Stimulated activated naive CD4-positive, alpha-beta T cell (primary cell): ENCODE measurements at regions not wholly inside any gene's neighbourhood (a gene's known extent, or its start where the extent isn't known, plus 50 kb on each side); places are given as distances from the start of the nearest gene placed in this dataset.
"Not testable (repeated sequence)": the region's sequence is repeated elsewhere in the genome, so short reads cannot be mapped to it uniquely, and the experiment has no call there.

Experiments
- DNase-seq, 6 experiments: peaks; one replicate each; lab custom pipeline; 2025; lab: John Stamatoyannopoulos, UW

DNA sequence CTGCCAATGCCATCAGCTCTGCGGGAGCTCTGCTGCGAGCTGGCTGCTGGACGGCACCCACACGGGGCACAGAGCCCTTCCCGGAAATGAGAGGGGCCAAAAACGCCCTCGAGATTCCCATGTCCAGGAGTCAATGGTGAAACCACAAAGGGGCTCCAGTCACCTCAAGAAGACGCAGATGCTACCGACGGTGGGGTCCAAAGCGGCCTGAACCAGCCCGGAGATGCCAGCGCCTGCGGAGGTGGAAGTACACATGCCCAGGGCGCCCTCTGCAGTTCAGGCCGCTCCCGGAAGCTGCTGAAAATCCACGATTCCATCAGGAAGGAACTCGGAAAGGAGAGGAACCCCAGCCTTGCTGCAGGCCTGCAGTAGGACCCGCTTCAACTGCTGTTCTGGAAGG is 82.4 kb upstream of the SELENOP start:
- DNase-seq = no peak

GRCh38 chr5:42889311-42889933 is 77.7 kb upstream of the SELENOP start:
- DNase-seq = peak; percentile 5 to 51 (median 45)

GRCh38 chr5:42888771-42889170 is 77.1 kb upstream of the SELENOP start:
- no peak for DNase-seq

DNA sequence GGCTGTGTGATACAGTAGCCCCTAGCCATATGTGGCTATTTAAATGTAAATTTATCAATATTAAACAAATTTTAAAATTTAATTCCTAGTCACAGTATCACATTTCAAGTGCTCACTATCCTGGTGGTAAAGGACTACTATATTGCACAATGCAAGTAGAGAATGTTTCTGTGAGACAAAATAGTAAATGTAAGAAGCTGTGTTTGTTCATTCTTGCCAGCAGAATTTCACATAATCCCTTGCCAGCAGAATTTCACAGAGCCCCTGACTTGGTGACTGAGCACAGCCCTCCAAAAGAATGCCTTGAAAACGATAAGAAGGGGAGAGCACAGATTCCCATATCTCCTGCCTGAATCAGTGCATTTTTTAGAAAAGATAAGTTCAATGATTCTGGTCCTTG is 75.9 kb upstream of the SELENOP start:
- DNase-seq = no peak

DNA sequence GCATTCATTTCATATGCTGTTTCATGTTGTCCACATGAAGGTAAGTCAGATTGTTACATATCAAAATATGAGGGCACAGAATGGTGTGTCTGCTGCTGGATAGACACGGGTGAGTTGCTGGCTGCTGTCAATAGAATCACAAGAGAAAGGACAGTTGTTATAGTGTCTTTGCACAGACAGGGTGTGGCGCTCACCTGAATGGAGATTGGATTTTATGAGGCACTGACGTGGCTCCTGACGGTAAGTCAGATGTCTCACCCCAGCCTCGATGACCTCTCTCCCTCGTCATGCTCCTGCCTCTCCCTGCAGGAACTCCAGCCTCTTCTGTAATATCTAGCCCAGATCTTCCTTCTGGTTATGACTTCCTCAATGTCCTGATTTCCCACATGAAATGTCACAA is 75.4 kb upstream of the SELENOP start:
- no peak for DNase-seq

DNA sequence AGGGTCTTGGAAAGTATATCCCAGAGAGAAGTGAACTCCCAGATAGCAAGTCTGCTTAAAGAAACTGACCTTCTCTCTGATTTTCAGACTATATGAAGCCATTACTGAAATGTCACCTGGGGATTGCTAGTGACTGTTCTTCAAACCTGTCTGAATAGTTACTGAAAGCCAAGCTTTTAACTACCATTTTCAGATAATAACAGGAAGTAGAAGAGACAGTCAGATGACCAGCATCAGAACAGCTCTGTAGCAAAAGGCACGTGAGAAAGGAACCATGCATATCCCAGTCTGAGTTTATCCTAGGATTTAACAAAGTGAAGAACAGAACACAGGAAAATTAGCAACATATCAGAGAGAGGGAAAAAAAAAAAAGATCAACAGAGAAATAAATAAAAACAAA is 74.9 kb upstream of the SELENOP start:
- DNase-seq = no peak

- no peak for DNase-seq
Measured at GRCh38 chr5:42884326-42884725, 72.6 kb upstream of the SELENOP start.

GRCh38 chr5:42881416-42882117 is 69.9 kb upstream of the SELENOP start:
- DNase-seq = no peak

- no peak for DNase-seq
Measured at GRCh38 chr5:42880496-42881150, 68.9 kb upstream of the SELENOP start.

DNA sequence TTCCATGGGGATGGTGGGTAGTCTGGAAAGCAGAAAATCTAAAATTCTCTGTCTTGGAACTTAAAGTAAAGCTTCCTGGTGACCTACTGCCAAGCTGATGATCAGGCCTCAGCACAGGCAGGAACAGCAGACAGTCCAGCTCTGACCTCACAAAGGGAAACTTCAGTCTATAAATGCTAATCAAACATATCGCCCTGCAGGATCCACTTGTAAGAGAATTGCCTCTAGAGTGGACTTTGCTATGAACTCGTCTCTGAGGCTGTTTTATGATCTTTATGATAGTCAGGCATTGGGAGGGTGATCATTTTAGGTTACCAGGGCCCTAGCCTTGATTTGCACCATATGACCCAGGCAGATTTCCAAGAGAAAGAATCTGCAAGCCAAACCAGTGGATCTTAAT is 67.6 kb upstream of the SELENOP start:
- no peak for DNase-seq

GRCh38 chr5:42878550-42878949 is 66.9 kb upstream of the SELENOP start:
- DNase-seq = no peak

DNA sequence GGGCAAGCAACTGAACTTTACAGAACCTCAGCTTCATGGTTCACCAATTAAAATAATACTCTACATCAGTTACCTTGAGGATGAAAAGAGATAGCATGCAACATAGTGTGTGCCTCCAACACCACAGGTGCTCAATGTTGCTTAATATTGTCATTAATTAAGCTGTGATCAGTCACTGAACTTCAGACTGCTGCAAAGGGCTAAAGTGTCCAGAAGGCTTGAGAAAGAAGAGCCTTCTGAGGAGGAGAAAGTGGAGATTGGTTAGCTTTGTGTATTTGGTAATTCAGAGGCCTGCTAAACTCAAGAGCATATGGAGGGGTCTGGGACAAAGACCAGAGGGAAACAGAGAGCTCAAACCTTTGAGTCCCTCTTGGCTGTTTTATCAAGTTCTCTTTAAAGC is 66.3 kb upstream of the SELENOP start:
- DNase-seq = no peak

DNA sequence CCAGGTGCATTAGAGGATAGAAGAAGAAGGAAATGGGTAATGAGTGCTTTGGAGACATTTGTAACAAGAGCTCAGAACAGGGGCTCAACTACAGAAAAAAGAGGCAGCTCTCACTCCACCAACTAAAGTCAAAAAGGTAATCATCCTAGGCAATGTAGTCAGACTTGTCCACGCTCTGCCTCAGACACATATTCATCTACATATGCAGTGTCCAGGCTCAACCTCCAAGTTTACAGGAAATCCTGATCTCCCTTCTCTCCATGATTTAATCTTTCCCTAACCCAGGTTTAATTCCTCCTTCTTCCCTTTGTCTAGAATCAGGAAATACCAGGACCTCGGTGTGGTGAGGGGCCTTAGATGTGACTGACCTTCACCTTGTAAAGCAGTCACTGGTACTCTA is 65.7 kb upstream of the SELENOP start:
- no peak for DNase-seq

GRCh38 chr5:42876375-42876844 is 64.7 kb upstream of the SELENOP start:
- no peak for DNase-seq

DNA sequence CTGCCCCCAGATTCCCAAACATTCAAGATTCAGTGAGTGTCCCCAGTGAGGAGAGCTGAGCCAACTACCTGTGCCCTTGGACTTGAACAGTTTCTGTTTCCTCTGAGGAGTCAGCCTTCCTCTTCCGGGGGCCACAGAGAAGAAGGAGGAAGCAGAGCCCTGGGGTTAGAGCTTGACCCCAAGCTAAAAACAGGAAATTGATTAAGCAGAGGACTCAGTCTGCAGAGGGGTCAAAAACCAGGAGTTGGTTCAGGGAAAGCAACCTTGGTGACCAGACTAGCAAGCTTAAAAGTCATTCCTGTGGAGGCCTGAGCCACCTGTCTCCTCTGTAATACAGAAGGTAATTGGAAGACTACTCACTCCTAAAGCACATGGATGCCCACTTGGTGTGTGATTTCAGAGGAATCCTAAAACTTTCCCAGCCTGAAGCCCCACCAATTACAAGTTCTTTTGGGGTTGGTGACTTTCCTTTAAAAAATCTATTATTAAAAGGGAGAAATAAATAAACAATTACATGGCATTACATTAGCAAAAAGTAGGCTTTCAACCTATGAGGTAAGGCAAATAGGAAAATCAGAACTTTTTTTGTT is 64.2 kb upstream of the SELENOP start:
- DNase-seq = no peak

DNA sequence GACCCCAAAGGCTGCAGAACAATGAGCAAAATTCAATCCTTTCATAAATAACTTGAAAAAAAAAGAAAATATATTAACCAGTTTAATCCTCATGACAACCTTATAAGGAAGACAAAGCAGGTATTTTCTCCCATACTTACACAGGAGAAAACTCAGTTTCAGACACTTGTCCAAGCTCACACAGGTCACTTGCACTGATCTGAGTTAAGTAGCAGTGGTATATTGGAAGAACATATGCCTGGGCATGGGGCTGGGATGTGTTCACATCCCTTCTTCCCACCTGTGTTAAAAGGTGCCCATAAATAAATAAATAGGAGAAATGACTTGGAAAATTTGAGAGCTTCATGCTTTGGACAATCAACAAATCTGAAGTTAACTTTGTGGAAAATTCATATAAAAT is 63.5 kb upstream of the SELENOP start:
- DNase-seq = no peak

GRCh38 chr5:42874621-42875198 is 63.0 kb upstream of the SELENOP start:
- no peak for DNase-seq

- DNase-seq = no peak
Measured at GRCh38 chr5:42872865-42873264, 61.2 kb upstream of the SELENOP start.

- no peak for DNase-seq
Measured at GRCh38 chr5:42870882-42871418, 59.3 kb upstream of the SELENOP start.

DNA sequence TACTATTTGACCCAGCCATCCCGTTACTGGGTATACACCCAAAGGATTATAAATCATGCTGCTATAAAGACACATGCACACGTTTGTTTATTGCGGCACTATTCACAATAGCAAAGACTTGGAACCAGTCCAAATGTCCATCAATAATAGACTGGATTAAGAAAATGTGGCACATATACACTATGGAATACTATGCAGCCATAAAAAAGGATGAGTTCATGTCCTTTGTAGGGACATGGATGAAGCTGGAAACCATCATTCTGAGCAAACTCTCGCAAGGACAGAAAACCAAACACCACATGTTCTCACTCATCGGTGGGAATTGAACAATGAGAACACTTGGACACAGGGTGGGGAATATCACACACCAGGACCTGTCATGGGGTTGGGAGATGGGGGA is 56.7 kb upstream of the SELENOP start:
- DNase-seq = not testable (repeated sequence)

DNA sequence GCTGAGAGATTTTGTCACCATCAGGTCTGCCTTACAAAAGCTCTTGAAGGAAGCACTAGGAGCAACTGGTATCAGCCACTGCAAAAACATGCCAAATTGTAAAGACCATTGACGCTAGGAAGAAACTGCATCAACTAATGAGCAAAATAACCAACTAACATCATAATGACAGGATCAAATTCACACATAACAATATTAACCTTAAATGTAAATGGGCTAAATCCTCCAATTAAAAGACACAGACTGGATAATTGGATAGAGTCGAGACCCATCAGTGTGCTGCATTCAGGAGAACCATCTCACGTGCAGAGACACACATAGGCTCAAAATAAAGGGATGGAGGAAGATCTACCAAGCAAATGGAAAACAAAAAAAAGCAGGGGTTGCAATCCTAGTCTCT is 53.1 kb upstream of the SELENOP start:
- not testable (repeated sequence) for DNase-seq
